Panc1 (cell line): ENCODE measurements at regions not wholly inside any gene's neighbourhood (a gene's known extent, or its start where the extent isn't known, plus 50 kb on each side); places are given as distances from the start of the nearest gene placed in this dataset.

Source experiments
- ATAC-seq: fragments of 200-7000 bp; cut with Tn5 transposase; 2 replicates; pipeline ENCODE4 v1.9.1; 2020; ENCODE audit warnings: mild to moderate bottlenecking, moderate library complexity
- BruUV-seq: library from RNA; stranded (reverse); fragments of 400-500 nt; replicated peaks from 2 replicates; lab custom pipeline; 2021; lab: Mats Ljungman, UMichigan
- CTCF ChIA-PET: fragments of 300-600 bp; sonication (Branson Sonifier 250); formaldehyde crosslinking; loops from one replicate; lab custom pipeline; 2022; ENCODE audit warnings: antibody characterized with exemption; lab: Charles Lee
- POLR2A ChIA-PET: fragments of 300-600 bp; sonication (Branson Sonifier 250); formaldehyde crosslinking; loops from one replicate; lab custom pipeline; 2022; ENCODE audit warnings: antibody characterized with exemption; lab: Charles Lee
- DNase-seq: peaks from one replicate; pipeline ENCODE4 v3.0.0-alpha.2; 2010; ENCODE audit warnings: low read depth, low spot score
- H3K27ac ChIP-seq: 2 replicates; pipeline ENCODE4 v1.5.1; 2011; ENCODE audit warnings: mild to moderate bottlenecking, low read length, inconsistent platforms
- H3K27me3 ChIP-seq: fragments of 200-500 bp; sonication (Bioruptor generic); 2 replicates; pipeline ENCODE4 v1.6.0; 2014; ENCODE audit warnings: low read length, inconsistent platforms; ENCODE audit not compliant: control insufficient read depth, insufficient read depth
- H3K36me3 ChIP-seq: fragments of 200-500 bp; sonication (Bioruptor generic); 2 replicates; pipeline ENCODE4 v1.5.1; 2014; ENCODE audit warnings: inconsistent platforms, mild to moderate bottlenecking, low read length, moderate library complexity; ENCODE audit not compliant: control insufficient read depth, insufficient read depth
- H3K4me1 ChIP-seq: 2 replicates; pipeline ENCODE4 v1.5.1; 2011; ENCODE audit warnings: inconsistent platforms, mild to moderate bottlenecking, low read length, moderate library complexity; ENCODE audit not compliant: control insufficient read depth, insufficient read depth
- H3K4me3 ChIP-seq, 2 experiments: 2 replicates each; pipeline ENCODE4 v1.5.1; 2011 to 2012; ENCODE audit warnings: low read depth in 2 of 2, low read length in 2 of 2, mild to moderate bottlenecking in 2 of 2, inconsistent platforms in 1 of 2, moderate library complexity in 1 of 2
- H3K9me3 ChIP-seq: fragments of 200-500 bp; sonication (Bioruptor generic); 2 replicates; pipeline ENCODE4 v1.5.1; 2014; ENCODE audit warnings: low read depth, mild to moderate bottlenecking, inconsistent platforms, low read length, moderate library complexity; ENCODE audit not compliant: control insufficient read depth, insufficient read depth
- POLR2AphosphoS5 ChIP-seq: IDR thresholded peaks from 2 replicates; pipeline ENCODE4 v1.6.1; 2012; ENCODE audit warnings: mild to moderate bottlenecking, low read depth, low read length, moderate library complexity
- SIN3A ChIP-seq: IDR thresholded peaks from 2 replicates; pipeline ENCODE4 v1.6.1; 2012; ENCODE audit warnings: low read depth, mild to moderate bottlenecking, low read length, moderate library complexity, borderline replicate concordance; ENCODE audit not compliant: insufficient read depth
- TCF7L2 ChIP-seq: IDR thresholded peaks from 2 replicates; pipeline ENCODE4 v1.6.1; 2011; ENCODE audit warnings: mild to moderate bottlenecking, low read depth, low read length, inconsistent platforms
- in situ Hi-C: cut with HindIII; loops from 2 replicates; pipeline ENCODE4 v1.10.0; 2016; ENCODE audit warnings: low sequenced_read_pairs, low pct_unique_long_range_greater_than_20kb
- intact Hi-C: fragments of 100-400 bp; cut with micrococcal nuclease; formaldehyde crosslinking; loops from one replicate; pipeline ENCODE4 v1.10.0; 2022; ENCODE audit not compliant: unreplicated experiment
- TF ChIP-seq, protein P1 (sequence below): fragments of 450-650 bp; IDR thresholded peaks from 2 replicates; pipeline ENCODE4 v1.5.1; 2017; ENCODE audit warnings: mild to moderate bottlenecking
- TF ChIP-seq, protein P2 (sequence below), 2 experiments: IDR thresholded peaks; 2 replicates each; pipeline ENCODE4 v1.6.1; 2011 to 2012; ENCODE audit warnings: low read depth in 2 of 2, control low read depth in 1 of 2, low read length in 1 of 2, mild to moderate bottlenecking in 1 of 2, moderate library complexity in 1 of 2; ENCODE audit not compliant: insufficient read depth in 1 of 2

DNA sequence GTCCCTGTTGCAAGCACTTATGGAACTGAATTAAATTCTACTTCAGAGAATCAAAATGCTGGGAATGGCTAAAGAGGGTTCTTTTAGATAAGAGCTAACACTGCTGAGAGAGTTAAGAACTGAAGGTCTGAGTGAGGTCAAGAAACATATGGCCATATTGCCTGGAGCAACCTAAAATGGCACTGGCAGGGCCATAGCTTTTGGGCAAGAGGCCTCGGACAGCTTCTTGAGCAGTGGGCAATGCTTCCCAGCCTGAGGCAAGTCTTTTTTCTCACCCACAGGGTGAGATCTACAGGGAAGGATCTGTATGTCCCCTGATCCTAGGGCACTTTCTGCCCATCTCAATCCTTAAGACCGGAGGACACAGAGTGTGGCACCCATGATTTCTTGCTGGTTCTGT, 244.6 kb upstream of the NT5C1B start:
- TF ChIP-seq SIN3A (no peak), TCF7L2 (no peak), POLR2AphosphoS5 (no peak)
- TF ChIP-seq, protein P1, sequence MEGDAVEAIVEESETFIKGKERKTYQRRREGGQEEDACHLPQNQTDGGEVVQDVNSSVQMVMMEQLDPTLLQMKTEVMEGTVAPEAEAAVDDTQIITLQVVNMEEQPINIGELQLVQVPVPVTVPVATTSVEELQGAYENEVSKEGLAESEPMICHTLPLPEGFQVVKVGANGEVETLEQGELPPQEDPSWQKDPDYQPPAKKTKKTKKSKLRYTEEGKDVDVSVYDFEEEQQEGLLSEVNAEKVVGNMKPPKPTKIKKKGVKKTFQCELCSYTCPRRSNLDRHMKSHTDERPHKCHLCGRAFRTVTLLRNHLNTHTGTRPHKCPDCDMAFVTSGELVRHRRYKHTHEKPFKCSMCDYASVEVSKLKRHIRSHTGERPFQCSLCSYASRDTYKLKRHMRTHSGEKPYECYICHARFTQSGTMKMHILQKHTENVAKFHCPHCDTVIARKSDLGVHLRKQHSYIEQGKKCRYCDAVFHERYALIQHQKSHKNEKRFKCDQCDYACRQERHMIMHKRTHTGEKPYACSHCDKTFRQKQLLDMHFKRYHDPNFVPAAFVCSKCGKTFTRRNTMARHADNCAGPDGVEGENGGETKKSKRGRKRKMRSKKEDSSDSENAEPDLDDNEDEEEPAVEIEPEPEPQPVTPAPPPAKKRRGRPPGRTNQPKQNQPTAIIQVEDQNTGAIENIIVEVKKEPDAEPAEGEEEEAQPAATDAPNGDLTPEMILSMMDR = no peak
- TF ChIP-seq, protein P2, sequence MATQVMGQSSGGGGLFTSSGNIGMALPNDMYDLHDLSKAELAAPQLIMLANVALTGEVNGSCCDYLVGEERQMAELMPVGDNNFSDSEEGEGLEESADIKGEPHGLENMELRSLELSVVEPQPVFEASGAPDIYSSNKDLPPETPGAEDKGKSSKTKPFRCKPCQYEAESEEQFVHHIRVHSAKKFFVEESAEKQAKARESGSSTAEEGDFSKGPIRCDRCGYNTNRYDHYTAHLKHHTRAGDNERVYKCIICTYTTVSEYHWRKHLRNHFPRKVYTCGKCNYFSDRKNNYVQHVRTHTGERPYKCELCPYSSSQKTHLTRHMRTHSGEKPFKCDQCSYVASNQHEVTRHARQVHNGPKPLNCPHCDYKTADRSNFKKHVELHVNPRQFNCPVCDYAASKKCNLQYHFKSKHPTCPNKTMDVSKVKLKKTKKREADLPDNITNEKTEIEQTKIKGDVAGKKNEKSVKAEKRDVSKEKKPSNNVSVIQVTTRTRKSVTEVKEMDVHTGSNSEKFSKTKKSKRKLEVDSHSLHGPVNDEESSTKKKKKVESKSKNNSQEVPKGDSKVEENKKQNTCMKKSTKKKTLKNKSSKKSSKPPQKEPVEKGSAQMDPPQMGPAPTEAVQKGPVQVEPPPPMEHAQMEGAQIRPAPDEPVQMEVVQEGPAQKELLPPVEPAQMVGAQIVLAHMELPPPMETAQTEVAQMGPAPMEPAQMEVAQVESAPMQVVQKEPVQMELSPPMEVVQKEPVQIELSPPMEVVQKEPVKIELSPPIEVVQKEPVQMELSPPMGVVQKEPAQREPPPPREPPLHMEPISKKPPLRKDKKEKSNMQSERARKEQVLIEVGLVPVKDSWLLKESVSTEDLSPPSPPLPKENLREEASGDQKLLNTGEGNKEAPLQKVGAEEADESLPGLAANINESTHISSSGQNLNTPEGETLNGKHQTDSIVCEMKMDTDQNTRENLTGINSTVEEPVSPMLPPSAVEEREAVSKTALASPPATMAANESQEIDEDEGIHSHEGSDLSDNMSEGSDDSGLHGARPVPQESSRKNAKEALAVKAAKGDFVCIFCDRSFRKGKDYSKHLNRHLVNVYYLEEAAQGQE (IDR thresholded peaks at IDR 0.05; ENCODE audit: insufficient read depth in 1 of 2, low read depth in 2 of 2, low read length in 1 of 2) = no peak
- ChIA-PET CTCF (no interaction called here), POLR2A (interaction anchor here (0.7 kb wide), 1 partner anchor 430 kb away, joined by 6 read pairs; no protein-coding TSS in a partner anchor)
- Histone ChIP-seq H3K9me3 (no peaks in the 10 kb centered on the region), H3K36me3 (no peaks in the 10 kb centered on the region), H3K4me3 (no peak overlapping the region), H3K4me1 (no peaks in the 10 kb centered on the region), H3K27me3 (no peaks in the 10 kb centered on the region), H3K27ac (no peak overlapping the region)
- in situ Hi-C loops = no loop called here
- intact Hi-C loops = no loop called here
- ATAC-seq = no peak
- no TSS peak for BruUV-seq
- DNase-seq = no peak

DNA sequence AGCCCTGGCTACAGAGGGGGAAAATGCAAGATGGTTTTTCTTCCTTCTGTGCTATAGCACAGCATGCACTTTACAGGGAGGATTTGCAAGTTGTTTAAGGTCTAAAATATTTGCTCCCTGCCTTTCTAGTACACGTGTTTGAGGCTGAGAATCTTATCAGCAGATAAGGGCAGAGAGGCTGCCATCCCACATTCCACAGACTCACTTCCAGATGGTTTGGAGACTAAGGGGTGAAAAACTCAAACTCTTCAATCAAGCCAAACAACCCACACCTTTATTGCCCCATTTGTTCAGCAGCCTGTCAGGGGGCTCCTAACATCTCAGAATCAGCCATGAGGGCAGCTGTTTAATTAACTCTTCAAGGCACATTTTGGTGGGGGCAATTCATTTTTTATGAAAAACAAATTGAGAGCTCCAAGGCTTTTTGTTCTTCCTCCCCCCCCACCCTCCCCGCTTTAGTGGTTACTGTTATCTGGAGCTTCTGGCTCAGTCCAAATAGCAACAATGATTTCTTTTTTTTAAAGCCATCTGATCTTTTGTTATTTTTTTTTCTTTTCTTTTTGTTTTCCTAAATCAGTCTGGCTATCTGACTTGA, 242.6 kb upstream of the NT5C1B start:
- no peaks in the 10 kb centered on the region for H3K36me3 ChIP-seq
- H3K9me3 ChIP-seq = no peaks in the 10 kb centered on the region
- H3K27ac ChIP-seq = no peak overlapping the region
- no peaks in the 10 kb centered on the region for H3K27me3 ChIP-seq
- TF ChIP-seq, protein P2 (IDR thresholded peaks at IDR 0.05; ENCODE audit: insufficient read depth in 1 of 2, low read depth in 2 of 2, low read length in 1 of 2) = no peak
- TF ChIP-seq TCF7L2 = no peak
- TF ChIP-seq, protein P1 = no peak
- no peak for TF ChIP-seq SIN3A
- H3K4me3 ChIP-seq = no peak overlapping the region
- ATAC-seq (no peak), DNase-seq (no peak)
- in situ Hi-C loops = no loop called here
- intact Hi-C loops = no loop called here
- ChIA-PET CTCF (no interaction called here), POLR2A (no interaction called here)
- H3K4me1 ChIP-seq = no peaks in the 10 kb centered on the region
- BruUV-seq = no TSS peak
